BE2C (cell line): ENCODE measurements at regions not wholly inside any gene's neighbourhood (a gene's known extent, or its start where the extent isn't known, plus 50 kb on each side); places are given as distances from the start of the nearest gene placed in this dataset.

ENCODE experiments used
- DNase-seq: peaks from one replicate; pipeline ENCODE4 v3.0.0-alpha.2; 2020
- H3K27me3 ChIP-seq: fragments of 250-450 bp; sonication (Bioruptor Pico); 2 replicates; pipeline ENCODE4 v1.5.1; 2020; ENCODE audit warnings: mild to moderate bottlenecking
- H3K36me3 ChIP-seq: fragments of 250-450 bp; sonication (Bioruptor Pico); 2 replicates; pipeline ENCODE4 v1.5.1; 2020; ENCODE audit warnings: mild to moderate bottlenecking
- H3K4me1 ChIP-seq: fragments of 250-450 bp; sonication (Bioruptor Pico); 2 replicates; pipeline ENCODE4 v1.5.1; 2020
- H3K4me3 ChIP-seq: 2 replicates; pipeline ENCODE4 v1.5.1; 2011; ENCODE audit warnings: low read depth, low read length
- H3K9me3 ChIP-seq: fragments of 250-450 bp; sonication (Bioruptor Pico); 2 replicates; pipeline ENCODE4 v1.5.1; 2020
- TF ChIP-seq, protein P1 (sequence below): IDR thresholded peaks from 2 replicates; pipeline ENCODE4 v1.5.1; 2012; ENCODE audit warnings: mild to moderate bottlenecking, low read depth, low read length

DNA sequence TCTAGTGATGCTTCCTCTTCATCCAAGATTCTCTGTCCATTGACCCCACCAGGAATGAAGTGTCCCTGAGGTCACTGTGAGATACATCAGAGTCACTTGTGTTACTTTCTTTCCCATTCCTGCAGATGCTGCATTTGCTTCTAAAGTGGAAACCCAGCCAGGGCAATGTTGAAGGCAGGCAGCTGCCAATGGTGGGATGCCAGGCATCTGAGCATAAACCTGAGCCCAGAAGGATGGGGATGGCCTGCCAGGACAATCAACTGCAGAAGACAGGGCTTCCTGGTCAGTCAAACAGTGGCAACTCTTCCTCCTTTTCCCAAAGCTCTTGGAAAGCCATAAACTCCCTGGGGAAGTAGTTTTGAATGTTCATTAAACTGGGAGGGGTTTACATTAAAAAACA is 178.0 kb upstream of the TMEM132C start:
- TF ChIP-seq, protein P1, sequence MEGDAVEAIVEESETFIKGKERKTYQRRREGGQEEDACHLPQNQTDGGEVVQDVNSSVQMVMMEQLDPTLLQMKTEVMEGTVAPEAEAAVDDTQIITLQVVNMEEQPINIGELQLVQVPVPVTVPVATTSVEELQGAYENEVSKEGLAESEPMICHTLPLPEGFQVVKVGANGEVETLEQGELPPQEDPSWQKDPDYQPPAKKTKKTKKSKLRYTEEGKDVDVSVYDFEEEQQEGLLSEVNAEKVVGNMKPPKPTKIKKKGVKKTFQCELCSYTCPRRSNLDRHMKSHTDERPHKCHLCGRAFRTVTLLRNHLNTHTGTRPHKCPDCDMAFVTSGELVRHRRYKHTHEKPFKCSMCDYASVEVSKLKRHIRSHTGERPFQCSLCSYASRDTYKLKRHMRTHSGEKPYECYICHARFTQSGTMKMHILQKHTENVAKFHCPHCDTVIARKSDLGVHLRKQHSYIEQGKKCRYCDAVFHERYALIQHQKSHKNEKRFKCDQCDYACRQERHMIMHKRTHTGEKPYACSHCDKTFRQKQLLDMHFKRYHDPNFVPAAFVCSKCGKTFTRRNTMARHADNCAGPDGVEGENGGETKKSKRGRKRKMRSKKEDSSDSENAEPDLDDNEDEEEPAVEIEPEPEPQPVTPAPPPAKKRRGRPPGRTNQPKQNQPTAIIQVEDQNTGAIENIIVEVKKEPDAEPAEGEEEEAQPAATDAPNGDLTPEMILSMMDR = no peak
- H3K4me3 ChIP-seq = no peak overlapping the region
- H3K27me3 ChIP-seq = no peaks in the 10 kb centered on the region
- H3K4me1 ChIP-seq = no peaks in the 10 kb centered on the region
- no peaks in the 10 kb centered on the region for H3K36me3 ChIP-seq
- no peak for DNase-seq
- no peaks in the 10 kb centered on the region; the same call in 1 of the 2 replicates for H3K9me3 ChIP-seq

DNA sequence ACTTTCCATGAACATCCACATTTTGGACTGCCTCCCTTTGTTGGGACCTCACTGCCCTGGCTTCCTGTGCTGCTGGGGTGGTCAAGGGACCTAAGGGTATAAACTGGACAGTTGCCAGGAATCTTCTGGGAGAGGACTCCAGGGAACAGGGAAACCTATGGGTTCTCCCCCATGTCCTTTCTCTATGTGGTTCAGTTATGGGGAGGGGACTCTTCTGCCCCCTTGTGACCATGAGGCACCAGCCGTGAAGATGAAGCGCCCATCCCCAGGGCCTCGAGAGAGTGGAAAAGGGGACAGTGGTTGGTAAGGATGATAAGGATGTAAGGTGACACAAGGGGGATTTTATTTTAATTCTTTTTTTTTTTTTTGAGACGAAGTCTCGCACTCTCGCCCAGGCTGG is 177.0 kb upstream of the TMEM132C start:
- Histone ChIP-seq H3K4me3 (no peak overlapping the region), H3K9me3 (no peaks in the 10 kb centered on the region; the same call in 1 of the 2 replicates), H3K4me1 (no peaks in the 10 kb centered on the region), H3K27me3 (no peaks in the 10 kb centered on the region), H3K36me3 (no peaks in the 10 kb centered on the region)
- TF ChIP-seq, protein P1 = no peak
- DNase-seq = no peak

DNA sequence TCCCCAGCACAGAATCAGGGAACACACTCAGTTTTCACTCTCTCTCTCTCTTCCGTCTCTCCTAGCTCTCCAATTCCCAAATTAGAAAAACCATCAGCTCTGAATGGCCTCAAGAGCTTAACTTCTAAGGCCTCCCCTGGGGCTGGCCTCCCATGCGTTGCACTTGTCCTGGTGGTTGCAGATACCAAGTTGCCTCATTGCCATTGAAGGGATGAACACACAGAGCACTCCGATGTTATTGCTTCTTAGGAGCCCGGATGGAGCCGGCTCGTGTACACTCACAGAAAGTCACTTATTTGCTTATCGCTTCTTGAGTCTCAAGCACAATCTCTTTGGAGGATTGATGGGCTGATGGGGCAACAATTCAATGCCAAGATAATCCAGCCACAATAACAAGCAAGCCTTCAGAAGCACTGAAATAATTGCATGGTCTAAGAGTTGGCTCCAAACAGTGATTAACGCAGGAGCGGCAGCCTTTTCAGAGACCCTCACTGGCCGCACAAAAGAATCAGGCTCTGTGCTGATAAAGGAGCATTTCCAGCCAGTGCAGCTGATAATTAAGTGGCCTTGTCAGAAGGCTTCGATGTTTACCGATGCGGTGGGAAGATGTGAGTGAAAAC is 175.8 kb upstream of the TMEM132C start:
- no peaks in the 10 kb centered on the region; the same call in 1 of the 2 replicates for H3K9me3 ChIP-seq
- H3K36me3 ChIP-seq = no peaks in the 10 kb centered on the region
- H3K4me1 ChIP-seq = no peaks in the 10 kb centered on the region
- DNase-seq = no peak
- H3K27me3 ChIP-seq = no peaks in the 10 kb centered on the region
- H3K4me3 ChIP-seq = no peak overlapping the region
- TF ChIP-seq, protein P1 = no peak

DNA sequence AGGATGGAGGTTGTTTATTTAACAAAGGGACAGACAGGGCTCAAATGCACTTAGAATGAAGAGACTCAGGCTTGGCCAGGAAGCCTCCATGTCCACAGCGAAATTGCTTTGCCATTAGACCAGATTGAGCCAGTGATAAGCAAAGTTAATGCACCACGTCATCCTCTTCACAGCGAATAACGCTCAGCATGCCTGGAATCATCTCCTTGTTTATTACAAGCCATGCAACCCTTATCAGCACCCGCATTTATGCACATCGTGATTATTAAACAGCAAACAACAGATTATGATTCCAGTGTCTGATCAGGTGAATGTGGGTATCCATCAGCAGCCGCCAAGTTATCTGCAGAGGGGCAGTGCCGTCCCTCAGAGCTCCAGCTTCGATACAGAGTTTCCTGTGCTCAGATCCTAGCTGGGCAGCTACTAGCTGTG is 175.0 kb upstream of the TMEM132C start:
- no peak overlapping the region for H3K4me3 ChIP-seq
- no peaks in the 10 kb centered on the region for H3K4me1 ChIP-seq
- H3K36me3 ChIP-seq = no peaks in the 10 kb centered on the region
- no peaks in the 10 kb centered on the region; the same call in 1 of the 2 replicates for H3K9me3 ChIP-seq
- H3K27me3 ChIP-seq = no peaks in the 10 kb centered on the region
- no peak for DNase-seq
- TF ChIP-seq, protein P1 = no peak

DNA sequence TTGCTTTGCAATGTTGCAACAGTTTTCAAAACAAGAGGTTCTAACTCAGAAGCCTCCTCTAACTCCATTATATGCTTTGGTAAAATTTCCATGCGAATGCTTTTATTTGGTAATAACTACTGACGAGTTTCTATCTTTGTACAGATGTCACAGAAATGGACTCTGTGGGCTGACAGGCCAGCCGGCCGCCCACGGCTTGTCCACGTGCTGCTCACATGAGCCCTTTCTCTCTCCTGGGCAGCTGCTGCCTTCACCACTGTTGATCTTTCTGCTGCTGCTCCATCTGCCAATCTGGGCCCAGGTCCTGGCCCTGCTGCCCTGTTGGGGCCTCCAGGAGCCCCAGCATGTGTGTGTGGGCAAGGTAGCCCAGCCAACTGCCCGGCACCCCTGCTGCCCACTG is 168.2 kb upstream of the TMEM132C start:
- Histone ChIP-seq H3K4me1 (no peaks in the 10 kb centered on the region), H3K36me3 (no peaks in the 10 kb centered on the region), H3K27me3 (no peaks in the 10 kb centered on the region), H3K4me3 (no peak overlapping the region), H3K9me3 (no peaks in the 10 kb centered on the region)
- no peak for DNase-seq
- TF ChIP-seq, protein P1 = no peak

DNA sequence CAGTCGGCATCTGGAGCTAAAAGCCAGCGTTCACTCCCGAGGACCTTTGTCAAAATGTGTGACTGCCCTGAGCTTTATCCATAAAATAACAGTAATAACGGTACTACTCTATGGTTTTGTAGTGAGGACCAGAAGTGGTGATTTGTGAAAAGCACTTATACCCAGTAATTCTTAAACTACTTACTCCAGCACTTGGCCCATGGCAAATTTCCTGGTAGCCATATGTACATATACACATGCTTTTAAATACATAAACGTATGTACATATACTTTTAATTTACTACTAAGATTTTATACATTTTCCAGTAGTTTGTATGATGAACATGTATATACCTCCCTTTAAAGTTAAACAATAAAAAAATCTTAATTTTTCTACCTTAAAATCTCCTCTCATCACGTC is 163.8 kb upstream of the TMEM132C start:
- no peaks in the 10 kb centered on the region for H3K36me3 ChIP-seq
- H3K4me3 ChIP-seq = no peak overlapping the region
- no peaks in the 10 kb centered on the region for H3K4me1 ChIP-seq
- TF ChIP-seq, protein P1 = no peak
- no peaks in the 10 kb centered on the region; the same call in 1 of the 2 replicates for H3K9me3 ChIP-seq
- no peaks in the 10 kb centered on the region for H3K27me3 ChIP-seq
- DNase-seq = no peak
